T47D (cell line): ENCODE measurements at regions not wholly inside any gene's neighbourhood (a gene's known extent, or its start where the extent isn't known, plus 50 kb on each side); places are given as distances from the start of the nearest gene placed in this dataset.
A peak's percentile ranks its signal among the peaks of the same experiment; 100 is the strongest.
"Not testable (repeated sequence)": the region's sequence is repeated elsewhere in the genome, so short reads cannot be mapped to it uniquely, and the experiment has no call there.

ENCODE experiments used
- DNase-seq, 2 experiments: peaks; one replicate each; pipeline versions ENCODE4 v3.0.0 to v3.0.0-alpha.2; 2011 to 2012; ENCODE audit warnings: low read depth in 1 of 2, low spot score in 1 of 2
- JUND ChIP-seq: IDR thresholded peaks from 2 replicates; pipeline ENCODE4 v1.6.1; 2012; ENCODE audit warnings: low read depth
- in situ Hi-C: cut with HindIII; loops from 2 replicates; pipeline ENCODE4 v1.10.0; 2016; ENCODE audit warnings: low sequenced_read_pairs, low pct_unique_long_range_greater_than_20kb

- TF ChIP-seq JUND = no peak
- DNase-seq = no peak
- in situ Hi-C loops = no loop called here
Measured at GRCh38 chr7:19565602-19566001, 143.2 kb downstream of the POLR1F start.

GRCh38 chr7:19561121-19561805 lies 147.6 kb downstream of the POLR1F start:
- no peak for TF ChIP-seq JUND
- no peak for DNase-seq
- in situ Hi-C loops = no loop called here

DNA sequence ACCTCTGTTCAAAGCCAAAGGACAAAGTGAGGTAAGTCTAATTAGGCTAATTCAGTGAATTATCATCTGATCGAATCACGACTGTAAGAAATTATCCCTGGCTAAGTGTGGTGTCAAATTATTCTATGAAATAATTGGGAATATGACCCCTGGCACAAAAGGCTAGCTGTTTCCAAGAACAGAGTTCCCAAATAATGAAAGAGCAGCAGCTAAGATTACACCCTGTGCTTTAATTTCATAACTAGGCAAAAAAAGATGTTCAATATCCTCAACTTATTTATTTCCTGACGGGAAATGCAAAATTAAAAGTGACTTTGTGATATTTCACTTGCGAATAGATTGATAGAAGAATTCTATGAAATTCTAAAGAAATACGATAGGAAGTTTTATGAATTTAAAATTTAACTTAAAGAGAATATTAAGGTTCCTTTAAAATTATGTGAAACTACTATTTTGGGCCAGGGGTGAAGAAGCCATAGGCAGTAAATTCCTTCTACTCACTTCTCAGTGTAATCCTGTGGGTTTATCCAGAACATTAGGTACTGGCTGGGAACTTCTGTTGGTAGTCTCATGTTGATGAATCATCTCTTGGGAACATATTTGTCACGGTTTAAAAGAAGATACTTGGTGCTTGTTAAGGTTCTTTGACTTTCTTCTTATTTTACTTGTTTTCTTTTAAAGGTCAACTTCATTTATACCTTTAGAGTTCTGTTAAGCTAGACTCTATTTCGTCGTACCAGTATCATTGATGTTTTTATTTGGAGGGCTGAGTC lies 148.5 kb downstream of the POLR1F start:
- no peak for TF ChIP-seq JUND
- no peak for DNase-seq
- in situ Hi-C loops = no loop called here

GRCh38 chr7:19558527-19558926 lies 150.3 kb downstream of the POLR1F start:
- in situ Hi-C loops = no loop called here
- DNase-seq = no peak
- no peak for TF ChIP-seq JUND

DNA sequence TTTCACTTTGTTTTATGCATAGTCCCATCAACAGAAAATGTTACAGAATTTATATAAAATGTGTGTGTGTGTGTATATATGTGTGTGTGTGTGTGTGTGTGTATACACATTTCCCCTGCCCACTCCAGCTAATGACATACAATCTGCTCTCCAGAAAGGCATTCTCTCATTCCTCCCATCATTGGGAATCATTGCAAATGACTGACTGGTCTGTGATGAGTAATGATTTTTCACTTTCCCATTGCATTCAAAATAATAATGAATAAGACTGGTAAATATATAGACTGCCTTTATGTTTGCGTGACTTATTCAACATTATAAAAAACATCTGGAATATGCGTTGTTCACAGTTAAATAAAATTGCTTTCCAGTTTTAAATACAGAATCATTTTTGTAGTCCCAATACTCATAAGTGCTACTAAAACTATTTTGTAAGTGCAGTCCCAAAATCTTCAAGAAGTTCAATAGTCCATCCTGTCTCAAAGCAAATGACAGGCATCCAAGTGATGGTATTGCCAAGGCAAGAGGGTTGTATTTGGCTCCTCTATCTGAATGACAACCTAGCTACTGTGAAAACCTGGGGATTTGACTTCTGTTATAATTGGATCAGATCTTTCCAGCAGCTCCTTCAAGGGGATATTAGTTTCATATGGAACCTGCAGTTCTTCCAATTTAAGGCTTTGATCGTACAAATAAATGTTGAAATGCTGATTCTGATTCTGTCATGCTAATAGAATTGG lies 150.9 kb downstream of the POLR1F start:
- TF ChIP-seq JUND = no peak
- in situ Hi-C loops = no loop called here
- DNase-seq = no peak

DNA sequence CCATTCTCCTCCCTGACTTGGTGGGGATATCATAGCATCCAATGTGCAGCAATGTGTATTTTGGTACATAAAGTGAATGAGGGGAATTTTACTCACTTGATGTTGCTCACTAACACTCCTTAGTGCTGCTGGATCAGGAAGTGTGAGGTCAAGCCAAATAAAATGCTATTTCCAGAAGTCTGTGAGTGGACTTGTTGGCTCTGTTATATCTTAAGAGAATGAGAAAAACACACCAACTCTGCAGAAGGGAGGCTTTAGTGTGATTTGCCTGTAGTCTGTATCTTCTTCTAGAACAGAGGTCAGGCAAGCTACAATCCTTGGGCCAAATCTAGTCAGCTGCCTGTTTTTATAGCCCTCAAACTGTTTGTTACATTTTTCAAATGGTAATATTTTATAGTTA lies 154.3 kb downstream of the POLR1F start:
- no peak for TF ChIP-seq JUND
- no peak for DNase-seq
- in situ Hi-C loops = no loop called here

- in situ Hi-C loops = no loop called here
- no peak for TF ChIP-seq JUND
- DNase-seq = no peak
Measured at GRCh38 chr7:19552576-19552975, 156.3 kb downstream of the POLR1F start.

DNA sequence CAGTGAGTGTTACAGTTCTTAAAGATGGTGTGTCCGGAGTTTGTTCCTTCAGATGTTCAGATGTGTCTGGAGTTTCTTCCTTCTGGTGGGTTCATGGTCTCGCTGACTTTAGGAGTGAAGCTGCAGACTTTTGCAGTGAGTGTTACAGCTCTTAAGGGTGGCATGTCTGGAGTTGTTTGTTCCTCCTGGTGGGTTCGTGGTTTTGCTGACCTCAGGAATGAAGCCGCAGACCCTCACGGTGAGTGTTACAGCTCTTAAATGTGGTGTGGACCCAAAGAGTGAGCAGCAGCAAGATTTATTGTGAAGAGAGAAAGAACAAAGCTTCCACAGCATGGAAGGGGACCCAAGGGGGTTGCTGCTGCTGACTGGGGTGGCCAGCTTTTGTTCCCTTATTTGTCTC lies 159.6 kb downstream of the POLR1F start:
- DNase-seq, in situ Hi-C loops: not testable (repeated sequence)

- TF ChIP-seq JUND = no peak
- DNase-seq = peak in 1 of 2 experiments; percentile 13
- in situ Hi-C loops = no loop called here
Measured at GRCh38 chr7:19537942-19538401, 170.9 kb downstream of the POLR1F start.

- in situ Hi-C loops = no loop called here
- no peak for DNase-seq
- no peak for TF ChIP-seq JUND
Measured at GRCh38 chr7:19533266-19533665, 175.6 kb downstream of the POLR1F start.

- DNase-seq = no peak
- in situ Hi-C loops = no loop called here
- no peak for TF ChIP-seq JUND
Measured at GRCh38 chr7:19530852-19531251, 178.0 kb downstream of the POLR1F start.

DNA sequence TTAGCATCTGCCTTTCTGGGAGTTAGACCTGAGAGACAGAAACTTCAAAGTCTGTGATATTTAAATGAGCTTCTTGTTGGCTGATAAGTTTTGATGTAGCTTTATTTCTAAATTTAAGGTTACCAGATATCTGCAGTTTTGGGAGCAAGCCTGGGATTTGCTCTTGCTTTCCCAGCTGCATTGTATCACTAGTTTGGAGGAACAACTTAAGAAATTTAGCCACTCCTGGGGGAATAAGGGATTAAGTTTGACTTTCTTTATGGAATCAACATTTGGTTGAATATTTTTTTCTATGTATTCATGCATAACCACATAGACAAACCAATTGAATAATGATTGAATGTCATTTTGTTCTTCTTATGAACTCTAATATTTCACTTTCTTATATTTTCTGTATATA lies 178.6 kb downstream of the POLR1F start:
- DNase-seq = no peak
- in situ Hi-C loops = no loop called here
- no peak for TF ChIP-seq JUND

DNA sequence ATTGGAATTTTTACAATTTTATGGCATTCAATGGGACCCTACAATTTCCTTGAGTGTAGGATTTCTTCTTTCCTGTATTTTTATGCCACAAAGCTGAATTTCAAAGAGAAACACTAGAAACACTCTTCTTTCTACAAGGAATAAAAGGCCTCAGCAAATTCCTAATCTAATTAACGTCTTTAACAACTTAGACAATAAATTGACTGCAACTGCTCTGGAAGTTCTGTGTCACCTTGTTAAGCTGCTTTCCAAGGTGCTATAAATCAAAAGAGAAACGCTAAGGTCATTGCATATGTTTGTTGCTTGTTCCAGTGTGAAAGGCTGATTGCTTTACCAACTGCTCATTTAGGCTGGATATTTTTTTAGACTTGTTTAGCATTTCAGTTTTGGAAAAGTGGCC lies 182.2 kb downstream of the POLR1F start:
- no peak for TF ChIP-seq JUND
- in situ Hi-C loops = no loop called here
- DNase-seq = no peak
